ENCODE measurements at regions not wholly inside any gene's neighbourhood (a gene's known extent, or its start where the extent isn't known, plus 50 kb on each side); places are given as distances from the start of the nearest gene placed in this dataset.

DNA sequence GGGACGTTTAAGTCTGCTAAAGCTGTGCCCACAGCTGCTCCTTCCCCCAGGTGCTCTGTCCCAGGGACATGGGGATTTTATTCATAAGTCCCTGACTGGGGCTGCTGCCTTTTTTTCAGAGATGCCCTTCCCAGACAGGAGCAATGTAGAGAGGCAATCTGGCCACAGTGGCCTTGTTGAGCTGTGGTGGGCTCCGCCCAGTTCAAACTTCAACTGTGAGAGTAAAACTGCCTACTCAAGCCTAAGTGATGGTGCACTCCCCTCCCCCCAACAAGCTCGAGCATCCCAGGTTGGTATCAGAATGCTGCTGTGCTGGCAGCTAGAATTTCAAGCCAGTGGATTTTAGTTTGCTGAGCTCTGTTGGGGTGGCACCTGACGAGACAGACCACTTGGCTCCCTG is 1371.4 kb downstream of the ADGRL3 start:
- Histone ChIP-seq H3K9me3 (ENCODE audit: low read length) (no peaks in the 10 kb centered on the region; the same call in 1 of the 2 replicates), H3K4me3 (ENCODE audit: low read depth, low read length, poor library complexity, severe bottlenecking) (no peak overlapping the region), H4K20me1 (ENCODE audit: insufficient read depth, low read length) (no peaks in the 10 kb centered on the region), H2AFZ (ENCODE audit: low read length) (no peak overlapping the region), H3K79me2 (ENCODE audit: insufficient read depth, low read depth, low read length) (no peaks in the 10 kb centered on the region), H3K36me3 (ENCODE audit: insufficient read depth, low read length) (no peaks in the 10 kb centered on the region), H3K27ac (ENCODE audit: low read depth, low read length, poor library complexity, severe bottlenecking) (no peak overlapping the region), H3K9me2 (ENCODE audit: insufficient read depth, low read length) (no peaks in the 10 kb centered on the region), H3K4me2 (ENCODE audit: low read length) (no peak overlapping the region), H3K4me1 (ENCODE audit: insufficient read depth, low read length, poor library complexity, severe bottlenecking) (no peaks in the 10 kb centered on the region)
- TF ChIP-seq, protein P1, sequence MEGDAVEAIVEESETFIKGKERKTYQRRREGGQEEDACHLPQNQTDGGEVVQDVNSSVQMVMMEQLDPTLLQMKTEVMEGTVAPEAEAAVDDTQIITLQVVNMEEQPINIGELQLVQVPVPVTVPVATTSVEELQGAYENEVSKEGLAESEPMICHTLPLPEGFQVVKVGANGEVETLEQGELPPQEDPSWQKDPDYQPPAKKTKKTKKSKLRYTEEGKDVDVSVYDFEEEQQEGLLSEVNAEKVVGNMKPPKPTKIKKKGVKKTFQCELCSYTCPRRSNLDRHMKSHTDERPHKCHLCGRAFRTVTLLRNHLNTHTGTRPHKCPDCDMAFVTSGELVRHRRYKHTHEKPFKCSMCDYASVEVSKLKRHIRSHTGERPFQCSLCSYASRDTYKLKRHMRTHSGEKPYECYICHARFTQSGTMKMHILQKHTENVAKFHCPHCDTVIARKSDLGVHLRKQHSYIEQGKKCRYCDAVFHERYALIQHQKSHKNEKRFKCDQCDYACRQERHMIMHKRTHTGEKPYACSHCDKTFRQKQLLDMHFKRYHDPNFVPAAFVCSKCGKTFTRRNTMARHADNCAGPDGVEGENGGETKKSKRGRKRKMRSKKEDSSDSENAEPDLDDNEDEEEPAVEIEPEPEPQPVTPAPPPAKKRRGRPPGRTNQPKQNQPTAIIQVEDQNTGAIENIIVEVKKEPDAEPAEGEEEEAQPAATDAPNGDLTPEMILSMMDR (conservative IDR thresholded peaks at IDR 0.05; ENCODE audit: low read length): no peak
- no peak for TF ChIP-seq EZH2phosphoT487 (IDR thresholded peaks at IDR 0.05; ENCODE audit: borderline replicate concordance, low read depth, low read length)
- DNase-seq (ENCODE audit: low spot score): no peak
- intact Hi-C loops (cut with micrococcal nuclease; ENCODE audit: unreplicated experiment): no loop called here
- ChIA-PET CTCF (ENCODE audit: unreplicated experiment) (no interaction called here), POLR2A (no interaction called here)
- no TSS peak for BruUV-seq (replicated peaks)

DNA sequence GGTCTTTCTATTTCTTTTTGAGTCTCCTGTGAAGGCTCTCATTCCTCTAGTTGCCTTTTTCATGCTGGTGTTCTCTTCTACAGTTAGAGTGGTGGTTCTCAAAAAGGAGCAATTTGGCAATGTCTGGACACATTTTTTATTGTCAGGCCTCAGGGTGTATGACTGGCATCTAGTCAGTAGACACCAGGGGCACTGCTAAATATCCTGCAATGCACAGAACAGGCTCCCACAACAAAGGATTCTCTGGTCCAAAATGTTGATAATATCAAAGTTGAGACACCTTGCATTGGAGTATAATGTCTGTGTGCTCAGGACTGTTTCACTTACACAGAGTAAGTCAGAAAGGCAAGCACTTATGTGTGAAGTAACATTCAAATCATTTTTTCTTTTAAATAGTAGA is 1360.7 kb downstream of the ADGRL3 start:
- Histone ChIP-seq H3K9me2 (ENCODE audit: insufficient read depth, low read length) (no peaks in the 10 kb centered on the region), H3K79me2 (ENCODE audit: insufficient read depth, low read depth, low read length) (no peaks in the 10 kb centered on the region), H3K4me1 (ENCODE audit: insufficient read depth, low read length, poor library complexity, severe bottlenecking) (no peaks in the 10 kb centered on the region), H4K20me1 (ENCODE audit: insufficient read depth, low read length) (no peaks in the 10 kb centered on the region), H3K9me3 (ENCODE audit: low read length) (no peaks in the 10 kb centered on the region), H3K4me2 (ENCODE audit: low read length) (no peak overlapping the region), H3K4me3 (ENCODE audit: low read depth, low read length, poor library complexity, severe bottlenecking) (no peak overlapping the region), H3K36me3 (ENCODE audit: insufficient read depth, low read length) (no peaks in the 10 kb centered on the region), H2AFZ (ENCODE audit: low read length) (no peak overlapping the region), H3K27ac (ENCODE audit: low read depth, low read length, poor library complexity, severe bottlenecking) (no peak overlapping the region)
- intact Hi-C loops (cut with micrococcal nuclease; ENCODE audit: unreplicated experiment): no loop called here
- ChIA-PET POLR2A (no interaction called here), CTCF (ENCODE audit: unreplicated experiment) (no interaction called here)
- TF ChIP-seq, protein P1 (conservative IDR thresholded peaks at IDR 0.05; ENCODE audit: low read length): no peak
- no peak for TF ChIP-seq EZH2phosphoT487 (IDR thresholded peaks at IDR 0.05; ENCODE audit: borderline replicate concordance, low read depth, low read length)
- no TSS peak for BruUV-seq (replicated peaks)
- no peak for DNase-seq (ENCODE audit: low spot score)

DNA sequence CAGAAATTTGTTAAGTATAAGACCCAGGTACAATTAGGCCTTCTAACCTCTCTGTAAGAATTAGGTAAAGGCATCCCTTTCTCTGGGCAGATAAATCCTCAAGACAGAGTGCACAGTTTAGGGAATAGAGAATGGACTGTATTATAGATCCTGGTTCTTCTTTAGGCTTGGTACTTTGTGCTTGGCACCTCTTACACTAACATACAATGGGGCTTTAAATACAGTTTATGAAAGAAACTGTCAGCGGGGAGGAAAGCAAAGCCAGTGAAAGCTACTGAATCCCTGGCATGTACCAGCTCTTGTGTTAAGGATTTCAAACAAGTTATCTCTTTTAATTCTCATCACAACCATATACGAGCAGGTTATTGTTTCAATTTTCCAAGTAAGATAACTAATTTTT is 1350.0 kb downstream of the ADGRL3 start:
- ChIA-PET CTCF (ENCODE audit: unreplicated experiment) (no interaction called here), POLR2A (no interaction called here)
- Histone ChIP-seq H3K36me3 (ENCODE audit: insufficient read depth, low read length) (no peaks in the 10 kb centered on the region), H4K20me1 (ENCODE audit: insufficient read depth, low read length) (no peaks in the 10 kb centered on the region), H3K4me3 (ENCODE audit: low read depth, low read length, poor library complexity, severe bottlenecking) (no peak overlapping the region), H3K9me3 (ENCODE audit: low read length) (no peaks in the 10 kb centered on the region), H3K27ac (ENCODE audit: low read depth, low read length, poor library complexity, severe bottlenecking) (no peak overlapping the region), H2AFZ (ENCODE audit: low read length) (no peak overlapping the region), H3K4me2 (ENCODE audit: low read length) (no peak overlapping the region), H3K79me2 (ENCODE audit: insufficient read depth, low read depth, low read length) (no peaks in the 10 kb centered on the region), H3K4me1 (ENCODE audit: insufficient read depth, low read length, poor library complexity, severe bottlenecking) (no peaks in the 10 kb centered on the region), H3K9me2 (ENCODE audit: insufficient read depth, low read length) (no peaks in the 10 kb centered on the region)
- no TSS peak for BruUV-seq (replicated peaks)
- DNase-seq (ENCODE audit: low spot score): no peak
- intact Hi-C loops (cut with micrococcal nuclease; ENCODE audit: unreplicated experiment): no loop called here
- TF ChIP-seq, protein P1 (conservative IDR thresholded peaks at IDR 0.05; ENCODE audit: low read length): no peak

Data from OCI-LY7 (cell line).